HuH-7 (cell line): ENCODE measurements at regions not wholly inside any gene's neighbourhood (a gene's known extent, or its start where the extent isn't known, plus 50 kb on each side); places are given as distances from the start of the nearest gene placed in this dataset.
A peak's percentile ranks its signal among the peaks of the same experiment; 100 is the strongest.

Source experiments
- DNase-seq: peaks from one replicate; pipeline ENCODE4 v3.0.0; 2011; ENCODE audit warnings: low spot score

GRCh38 chr13:73794755-73795154 lies 339.4 kb downstream of the KLF12 start:
- DNase-seq, result peak; percentile 28

- no peak for DNase-seq
These were observed 340.8 kb downstream of the KLF12 start for GRCh38 chr13:73793361-73793760.

- no peak for DNase-seq
These were observed 341.4 kb downstream of the KLF12 start for GRCh38 chr13:73792796-73793195.

- no peak for DNase-seq
These were observed 351.5 kb downstream of the KLF12 start for GRCh38 chr13:73782450-73783449.

- DNase-seq, result no peak
These were observed 352.8 kb downstream of the KLF12 start for GRCh38 chr13:73781384-73781783.

- DNase-seq, result no peak
These were observed 354.3 kb downstream of the KLF12 start for GRCh38 chr13:73779881-73780280.

GRCh38 chr13:73778242-73778864 lies 355.9 kb downstream of the KLF12 start:
- peak; percentile 26 for DNase-seq

GRCh38 chr13:73777134-73777533 lies 357.1 kb downstream of the KLF12 start:
- DNase-seq, result no peak

- DNase-seq, result no peak
These were observed 357.9 kb downstream of the KLF12 start for GRCh38 chr13:73776151-73776785.

- DNase-seq, result no peak
These were observed 361.0 kb downstream of the KLF12 start for GRCh38 chr13:73773168-73773549.

GRCh38 chr13:73772449-73773167 lies 361.6 kb downstream of the KLF12 start:
- DNase-seq, result no peak

- peak; percentile 23 for DNase-seq
These were observed 366.4 kb downstream of the KLF12 start for GRCh38 chr13:73767747-73768315.

GRCh38 chr13:73767191-73767741 lies 366.9 kb downstream of the KLF12 start:
- DNase-seq, result no peak

GRCh38 chr13:73765651-73766384 lies 368.4 kb downstream of the KLF12 start:
- peak; percentile 15 for DNase-seq

GRCh38 chr13:73759434-73759833 lies 374.8 kb downstream of the KLF12 start:
- no peak for DNase-seq

GRCh38 chr13:73757481-73758233 lies 376.5 kb downstream of the KLF12 start:
- no peak for DNase-seq

- peak; percentile 12 for DNase-seq
These were observed 379.4 kb downstream of the KLF12 start for GRCh38 chr13:73754727-73755292.

GRCh38 chr13:73754241-73754640 lies 380.0 kb downstream of the KLF12 start:
- DNase-seq, result no peak

- no peak for DNase-seq
These were observed 382.9 kb downstream of the KLF12 start for GRCh38 chr13:73751290-73751689.

- no peak for DNase-seq
These were observed 385.8 kb downstream of the KLF12 start for GRCh38 chr13:73748404-73748803.
